Amniotic stem cell (primary cell): ENCODE measurements at regions not wholly inside any gene's neighbourhood (a gene's known extent, or its start where the extent isn't known, plus 50 kb on each side); places are given as distances from the start of the nearest gene placed in this dataset.
"Not testable (repeated sequence)": the region's sequence is repeated elsewhere in the genome, so short reads cannot be mapped to it uniquely, and the experiment has no call there.

ENCODE experiments used
- DNase-seq: peaks from one replicate; lab custom pipeline; 2025; lab: John Stamatoyannopoulos, UW

GRCh38 chr3:144023543-144023942 lies 51.9 kb downstream of the DIPK2A start:
- not testable (repeated sequence) for DNase-seq

GRCh38 chr3:144028798-144029411 lies 57.3 kb downstream of the DIPK2A start:
- DNase-seq: no peak

GRCh38 chr3:144029769-144030168 lies 58.1 kb downstream of the DIPK2A start:
- no peak for DNase-seq

- no peak for DNase-seq
Measured at GRCh38 chr3:144031938-144032337, 60.3 kb downstream of the DIPK2A start.

GRCh38 chr3:144032531-144033239 lies 61.1 kb downstream of the DIPK2A start:
- no peak for DNase-seq

GRCh38 chr3:144033240-144033589 lies 61.6 kb downstream of the DIPK2A start:
- DNase-seq: no peak

- no peak for DNase-seq
Measured at GRCh38 chr3:144033863-144034262, 62.2 kb downstream of the DIPK2A start.

- DNase-seq: no peak
Measured at GRCh38 chr3:144034715-144035290, 63.2 kb downstream of the DIPK2A start.

GRCh38 chr3:144036498-144036897 lies 64.9 kb downstream of the DIPK2A start:
- no peak for DNase-seq

- no peak for DNase-seq
Measured at GRCh38 chr3:144039661-144040060, 68.0 kb downstream of the DIPK2A start.

GRCh38 chr3:144041960-144042556 lies 70.4 kb downstream of the DIPK2A start:
- no peak for DNase-seq

GRCh38 chr3:144045766-144046165 lies 74.1 kb downstream of the DIPK2A start:
- no peak for DNase-seq

- DNase-seq: no peak
Measured at GRCh38 chr3:144049374-144049773, 77.8 kb downstream of the DIPK2A start.

- DNase-seq: no peak
Measured at GRCh38 chr3:144051211-144051610, 79.6 kb downstream of the DIPK2A start.

- DNase-seq: no peak
Measured at GRCh38 chr3:144052275-144052674, 80.7 kb downstream of the DIPK2A start.

- DNase-seq: peak; percentile 62
Measured at GRCh38 chr3:144053121-144053520, 81.5 kb downstream of the DIPK2A start.

- no peak for DNase-seq
Measured at GRCh38 chr3:144054766-144055165, 83.1 kb downstream of the DIPK2A start.

- no peak for DNase-seq
Measured at GRCh38 chr3:144055604-144056003, 84.0 kb downstream of the DIPK2A start.

- DNase-seq: no peak
Measured at GRCh38 chr3:144058713-144059112, 87.1 kb downstream of the DIPK2A start.

- DNase-seq: no peak
Measured at GRCh38 chr3:144059481-144059880, 87.9 kb downstream of the DIPK2A start.

GRCh38 chr3:144060881-144061280 lies 89.3 kb downstream of the DIPK2A start:
- DNase-seq: no peak

- no peak for DNase-seq
Measured at GRCh38 chr3:144063306-144063705, 91.7 kb downstream of the DIPK2A start.

GRCh38 chr3:144067059-144067458 lies 95.4 kb downstream of the DIPK2A start:
- no peak for DNase-seq
